ENCODE measurements at regions not wholly inside any gene's neighbourhood (a gene's known extent, or its start where the extent isn't known, plus 50 kb on each side); places are given as distances from the start of the nearest gene placed in this dataset.

GRCh38 chr12:87901457-87901856, 127.7 kb downstream of the C12orf50 start:
- no peaks in the 10 kb centered on the region for H3K27me3 ChIP-seq (ENCODE audit: insufficient read depth, low read length)

GRCh38 chr12:87897662-87898061, 131.5 kb downstream of the C12orf50 start:
- Histone ChIP-seq H3K27me3 (ENCODE audit: insufficient read depth, low read length) (no peaks in the 10 kb centered on the region), H3K4me3 (ENCODE audit: low read depth, low read length, poor library complexity, severe bottlenecking) (no peak overlapping the region), H3K36me3 (ENCODE audit: insufficient read depth, low read length) (no peaks in the 10 kb centered on the region), H4K20me1 (ENCODE audit: insufficient read depth, low read length) (no peaks in the 10 kb centered on the region), H2AFZ (ENCODE audit: low read length) (no peak overlapping the region), H3K9me3 (ENCODE audit: low read length) (no peaks in the 10 kb centered on the region), H3F3A (ENCODE audit: insufficient read depth, low read length) (no peaks in the 10 kb centered on the region), H3K27ac (ENCODE audit: low read depth, low read length, poor library complexity, severe bottlenecking) (no peak overlapping the region), H3K4me1 (ENCODE audit: insufficient read depth, low read length, severe bottlenecking) (no peaks in the 10 kb centered on the region), H3K4me2 (ENCODE audit: low read length) (no peak overlapping the region), H3K79me2 (ENCODE audit: insufficient read depth, low read length) (no peaks in the 10 kb centered on the region), H3K9ac (ENCODE audit: low read length) (no peak overlapping the region), H3K9me2 (ENCODE audit: low read depth, low read length) (no peaks in the 10 kb centered on the region)
- TF ChIP-seq CTCF (IDR thresholded peaks at IDR 0.05; ENCODE audit: low read length) (no peak), EZH2 (IDR thresholded peaks at IDR 0.05; ENCODE audit: borderline replicate concordance, low read length) (no peak)

More at GRCh38 chr12:87901457-87901856, 127.7 kb downstream of the C12orf50 start:
- TF ChIP-seq CTCF (IDR thresholded peaks at IDR 0.05; ENCODE audit: low read length) (no peak), EZH2 (IDR thresholded peaks at IDR 0.05; ENCODE audit: borderline replicate concordance, low read length) (no peak)
- Histone ChIP-seq H3K4me1 (ENCODE audit: insufficient read depth, low read length, severe bottlenecking) (no peaks in the 10 kb centered on the region), H3K4me2 (ENCODE audit: low read length) (no peak overlapping the region), H3K9me2 (ENCODE audit: low read depth, low read length) (no peaks in the 10 kb centered on the region), H3K9me3 (ENCODE audit: low read length) (no peaks in the 10 kb centered on the region), H3K4me3 (ENCODE audit: low read depth, low read length, poor library complexity, severe bottlenecking) (no peak overlapping the region), H3K79me2 (ENCODE audit: insufficient read depth, low read length) (no peaks in the 10 kb centered on the region), H4K20me1 (ENCODE audit: insufficient read depth, low read length) (no peaks in the 10 kb centered on the region), H3F3A (ENCODE audit: insufficient read depth, low read length) (no peaks in the 10 kb centered on the region), H3K36me3 (ENCODE audit: insufficient read depth, low read length) (no peaks in the 10 kb centered on the region), H3K9ac (ENCODE audit: low read length) (no peak overlapping the region), H3K27ac (ENCODE audit: low read depth, low read length, poor library complexity, severe bottlenecking) (no peak overlapping the region), H2AFZ (ENCODE audit: low read length) (no peak overlapping the region)

GRCh38 chr12:87883806-87884205, 145.4 kb downstream of the C12orf50 start:
- no peak overlapping the region for H3K9ac ChIP-seq (ENCODE audit: low read length)
- H3K4me2 ChIP-seq (ENCODE audit: low read length) = no peak overlapping the region
- no peak overlapping the region for H2AFZ ChIP-seq (ENCODE audit: low read length)
- no peaks in the 10 kb centered on the region for H3K36me3 ChIP-seq (ENCODE audit: insufficient read depth, low read length)
- H3K9me2 ChIP-seq (ENCODE audit: low read depth, low read length) = no peaks in the 10 kb centered on the region
- H3K4me1 ChIP-seq (ENCODE audit: insufficient read depth, low read length, severe bottlenecking) = no peaks in the 10 kb centered on the region
- H3K9me3 ChIP-seq (ENCODE audit: low read length) = no peaks in the 10 kb centered on the region
- no peaks in the 10 kb centered on the region for H3K79me2 ChIP-seq (ENCODE audit: insufficient read depth, low read length)
- no peak overlapping the region for H3K27ac ChIP-seq (ENCODE audit: low read depth, low read length, poor library complexity, severe bottlenecking)
- H3F3A ChIP-seq (ENCODE audit: insufficient read depth, low read length) = no peaks in the 10 kb centered on the region; the same call in 1 of the 2 replicates
- no peaks in the 10 kb centered on the region for H4K20me1 ChIP-seq (ENCODE audit: insufficient read depth, low read length)
- H3K4me3 ChIP-seq (ENCODE audit: low read depth, low read length, poor library complexity, severe bottlenecking) = no peak overlapping the region
- TF ChIP-seq EZH2 (IDR thresholded peaks at IDR 0.05; ENCODE audit: borderline replicate concordance, low read length) = no peak
- TF ChIP-seq CTCF (IDR thresholded peaks at IDR 0.05; ENCODE audit: low read length) = no peak
- no peaks in the 10 kb centered on the region for H3K27me3 ChIP-seq (ENCODE audit: insufficient read depth, low read length)

All from OCI-LY1 (cell line).